Erythroblast (primary cell): ENCODE measurements at regions not wholly inside any gene's neighbourhood (a gene's known extent, or its start where the extent isn't known, plus 50 kb on each side); places are given as distances from the start of the nearest gene placed in this dataset.
A peak's percentile ranks its signal among the peaks of the same experiment; 100 is the strongest.
"Not testable (repeated sequence)": the region's sequence is repeated elsewhere in the genome, so short reads cannot be mapped to it uniquely, and the experiment has no call there.

Experiments used
- DNase-seq, 2 experiments: peaks; one replicate each; lab custom pipeline; 2025; lab: John Stamatoyannopoulos, UW
- GATA1 ChIP-seq: IDR thresholded peaks from 2 replicates; pipeline ENCODE4 v1.6.1; 2011; ENCODE audit warnings: low read depth, mild to moderate bottlenecking, control low read depth, low read length, moderate library complexity
- POLR2A ChIP-seq: IDR thresholded peaks from 2 replicates; pipeline ENCODE4 v1.6.1; 2011; ENCODE audit warnings: mild to moderate bottlenecking, low read length

- DNase-seq, result no peak
- TF ChIP-seq GATA1, result no peak
- no peak for TF ChIP-seq POLR2A
Measured at GRCh38 chr2:209307161-209308001, 116.5 kb upstream of the MAP2 start.

DNA sequence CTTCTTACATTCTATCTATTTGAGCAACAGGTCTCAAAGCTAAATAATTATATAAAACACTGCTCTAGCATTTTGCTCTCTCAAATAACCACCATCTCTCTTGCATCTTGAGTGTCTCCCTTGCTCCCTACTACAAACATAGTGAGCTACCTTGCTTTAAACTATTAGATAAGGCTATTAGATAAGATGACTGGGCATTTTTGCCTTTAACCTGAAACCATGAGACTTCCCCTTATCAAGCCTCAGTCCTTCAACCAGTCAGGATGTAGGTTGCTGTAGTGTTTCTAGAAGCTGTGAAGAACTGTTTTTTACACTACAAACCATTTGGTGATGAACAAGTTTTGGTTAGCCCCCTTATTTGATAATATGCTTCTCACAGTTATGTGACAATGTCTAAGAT is 115.4 kb upstream of the MAP2 start:
- TF ChIP-seq GATA1 (no peak), POLR2A (no peak)
- DNase-seq, result no peak

GRCh38 chr2:209311948-209312347 is 111.9 kb upstream of the MAP2 start:
- no peak for DNase-seq
- no peak for TF ChIP-seq GATA1
- TF ChIP-seq POLR2A, result no peak

- DNase-seq, result not testable (repeated sequence)
Measured at GRCh38 chr2:209312450-209312849, 111.4 kb upstream of the MAP2 start.

DNA sequence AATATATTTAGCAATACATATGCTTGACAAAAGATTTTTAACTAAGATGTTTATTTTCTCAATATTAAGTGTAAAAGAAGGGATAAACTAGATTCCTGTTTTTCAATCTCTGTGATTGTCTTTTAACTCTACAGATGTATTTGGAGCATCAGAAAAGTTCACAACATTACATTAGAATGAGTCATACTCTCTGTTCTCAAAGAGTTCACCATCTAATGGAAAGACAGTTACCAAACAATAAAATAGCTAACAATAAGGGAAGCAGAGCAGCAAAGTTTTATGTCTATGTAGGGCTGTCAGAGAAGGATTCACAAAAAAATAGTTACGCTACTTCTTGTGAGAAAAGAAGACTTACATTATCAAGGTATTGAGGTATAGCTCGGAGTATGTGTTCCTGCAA is 109.2 kb upstream of the MAP2 start:
- DNase-seq, result no peak
- TF ChIP-seq POLR2A, result no peak
- no peak for TF ChIP-seq GATA1

DNA sequence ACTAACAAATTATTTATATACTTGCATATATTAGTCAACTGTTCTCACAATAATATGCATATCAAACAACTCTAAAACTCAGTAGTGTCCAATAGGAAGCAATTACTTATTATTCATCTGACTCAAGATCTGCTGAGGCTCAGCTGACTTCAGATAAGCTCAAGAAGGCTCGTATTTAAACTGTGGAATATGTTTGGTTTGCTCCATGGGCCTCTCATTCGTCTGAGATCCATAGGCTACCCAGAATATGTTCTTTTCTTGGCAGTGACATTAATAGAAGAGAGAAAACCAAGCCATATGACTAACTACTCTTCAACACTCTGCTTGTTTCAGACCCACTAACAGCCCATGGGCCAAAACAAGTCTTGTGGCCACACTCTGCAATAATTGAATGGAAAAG is 107.7 kb upstream of the MAP2 start:
- TF ChIP-seq POLR2A, result no peak
- no peak for TF ChIP-seq GATA1
- no peak for DNase-seq

DNA sequence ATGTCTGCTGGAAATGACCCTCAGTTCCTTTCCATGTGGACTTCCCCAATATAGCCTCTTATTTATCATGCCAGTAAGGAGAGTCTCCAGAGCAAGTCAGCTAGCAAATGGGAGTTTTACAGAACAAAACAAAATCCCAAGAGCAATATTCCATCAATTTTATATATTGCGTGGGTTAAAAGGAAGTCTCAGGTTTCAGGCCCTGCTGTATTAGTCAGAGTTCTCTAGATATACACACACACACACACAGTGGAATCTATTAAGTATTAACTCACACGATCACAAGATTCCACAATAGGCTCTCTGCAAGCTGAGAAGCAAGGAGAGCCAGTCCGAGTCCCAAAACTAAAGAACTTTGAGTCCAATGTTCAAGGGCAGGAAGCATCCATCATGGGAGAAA is 102.8 kb upstream of the MAP2 start:
- TF ChIP-seq GATA1 (no peak), POLR2A (no peak)
- DNase-seq, result no peak

DNA sequence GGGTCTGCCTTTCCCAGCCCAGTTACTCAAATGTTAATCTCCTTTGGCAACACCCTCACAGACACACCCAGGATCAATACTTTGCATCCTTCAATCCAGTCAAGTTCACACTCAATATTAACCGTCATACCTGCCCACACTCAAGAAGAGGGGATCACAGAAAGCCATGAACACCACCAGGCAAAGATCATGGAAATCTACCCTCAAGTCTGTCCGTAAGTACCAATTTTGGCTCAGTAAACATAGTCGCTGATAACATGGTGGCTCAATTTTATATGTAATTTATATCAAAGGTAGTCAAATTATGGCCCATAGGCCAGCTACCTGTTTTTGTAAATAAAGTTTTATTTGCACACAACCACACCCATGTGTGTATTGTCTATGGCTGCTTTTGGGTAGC is 102.3 kb upstream of the MAP2 start:
- DNase-seq, result no peak
- TF ChIP-seq POLR2A (no peak), GATA1 (no peak)

DNA sequence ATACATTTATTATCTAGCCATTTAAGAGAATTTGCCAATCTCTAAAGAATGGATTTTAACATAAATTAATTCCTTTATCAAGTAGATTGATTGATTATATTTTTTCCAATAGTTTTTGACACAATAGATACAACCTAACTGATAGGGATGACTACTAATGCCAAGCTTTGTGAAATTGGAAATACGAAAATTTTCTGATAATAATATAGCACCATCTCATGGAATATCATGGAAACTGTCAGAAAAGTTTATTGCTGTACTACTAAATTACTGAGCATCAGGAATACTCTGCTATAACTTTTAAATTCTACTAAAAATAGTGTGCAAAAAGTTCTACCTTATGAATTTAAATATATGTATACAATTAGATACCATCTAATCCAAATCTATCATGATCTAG is 101.8 kb upstream of the MAP2 start:
- no peak for TF ChIP-seq POLR2A
- no peak for TF ChIP-seq GATA1
- DNase-seq, result no peak

GRCh38 chr2:209322905-209323512 is 100.8 kb upstream of the MAP2 start:
- no peak for DNase-seq
- no peak for TF ChIP-seq GATA1
- TF ChIP-seq POLR2A, result no peak

DNA sequence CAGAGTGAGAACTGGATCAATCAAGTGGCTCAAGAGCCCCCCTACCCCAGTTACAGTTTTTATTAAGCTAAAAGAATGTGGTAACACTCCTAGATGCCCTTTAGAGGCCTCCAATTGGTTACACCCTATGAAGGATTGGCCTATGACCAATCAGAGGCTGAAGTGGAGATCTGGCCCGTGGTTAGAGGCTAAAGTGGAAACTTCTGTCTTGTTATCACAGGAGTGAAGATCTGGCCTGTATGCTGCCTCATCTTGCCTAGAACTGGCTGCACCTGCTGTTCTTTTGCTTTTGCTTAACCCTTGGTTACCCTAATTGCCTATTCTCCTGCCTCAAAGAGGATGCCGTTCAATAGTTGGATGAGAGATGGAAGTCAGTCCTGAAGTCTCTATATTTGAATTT is 100.1 kb upstream of the MAP2 start:
- DNase-seq, result peak; percentile 8 to 19
- TF ChIP-seq GATA1 (no peak), POLR2A (no peak)

DNA sequence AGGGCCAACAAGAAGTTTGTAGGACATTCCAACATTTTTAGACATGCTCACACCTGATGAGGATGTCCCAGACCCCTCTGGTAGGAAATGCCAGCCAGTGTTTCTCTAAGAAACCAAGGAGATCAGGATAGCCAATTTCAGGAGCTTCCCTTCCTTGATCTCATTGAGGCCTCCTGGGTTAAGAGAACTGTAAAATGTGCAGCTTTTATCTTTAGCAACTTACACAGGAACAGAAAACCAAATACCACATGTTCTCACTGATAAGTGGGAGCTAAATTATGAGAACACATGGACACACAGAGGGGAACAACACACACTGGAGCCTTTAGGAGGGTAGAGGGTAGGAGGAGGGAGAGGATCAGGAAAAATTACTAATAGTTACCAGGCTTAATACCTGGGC is 99.6 kb upstream of the MAP2 start:
- TF ChIP-seq GATA1 (no peak), POLR2A (no peak)

GRCh38 chr2:209331291-209331844 is 92.5 kb upstream of the MAP2 start:
- peak; percentile 26 to 32 for DNase-seq
- no peak for TF ChIP-seq POLR2A
- no peak for TF ChIP-seq GATA1

More for the DNA sequence above, 99.6 kb upstream of the MAP2 start:
- peak; percentile 8 to 37 for DNase-seq

- peak; percentile 52 to 68 for DNase-seq
- TF ChIP-seq POLR2A (no peak), GATA1 (no peak)
Measured at GRCh38 chr2:209334188-209335017, 89.4 kb upstream of the MAP2 start.
